ENCODE measurements at regions not wholly inside any gene's neighbourhood (a gene's known extent, or its start where the extent isn't known, plus 50 kb on each side); places are given as distances from the start of the nearest gene placed in this dataset.
"Not testable (repeated sequence)": the region's sequence is repeated elsewhere in the genome, so short reads cannot be mapped to it uniquely, and the experiment has no call there.

- DNase-seq: no peak
Observed at GRCh38 chr16:52725043-52725442, 178.1 kb upstream of the TOX3 start.

- DNase-seq: no peak
Observed at GRCh38 chr16:52721331-52721730, 174.4 kb upstream of the TOX3 start.

- no peak for DNase-seq
Observed at GRCh38 chr16:52718046-52718445, 171.1 kb upstream of the TOX3 start.

GRCh38 chr16:52713740-52714139, 166.8 kb upstream of the TOX3 start:
- DNase-seq: no peak

GRCh38 chr16:52709306-52709705, 162.4 kb upstream of the TOX3 start:
- no peak for DNase-seq

GRCh38 chr16:52708476-52708875, 161.5 kb upstream of the TOX3 start:
- DNase-seq: no peak

- DNase-seq: no peak
Observed at GRCh38 chr16:52707676-52708337, 160.9 kb upstream of the TOX3 start.

GRCh38 chr16:52705122-52705521, 158.2 kb upstream of the TOX3 start:
- DNase-seq: no peak

- DNase-seq: no peak
Observed at GRCh38 chr16:52697971-52698370, 151.0 kb upstream of the TOX3 start.

GRCh38 chr16:52696126-52696525, 149.2 kb upstream of the TOX3 start:
- DNase-seq: no peak

- no peak for DNase-seq
Observed at GRCh38 chr16:52690468-52690867, 143.5 kb upstream of the TOX3 start.

GRCh38 chr16:52680993-52681392, 134.1 kb upstream of the TOX3 start:
- no peak for DNase-seq

- no peak for DNase-seq
Observed at GRCh38 chr16:52677501-52677900, 130.6 kb upstream of the TOX3 start.

GRCh38 chr16:52676959-52677358, 130.0 kb upstream of the TOX3 start:
- DNase-seq: no peak

GRCh38 chr16:52671590-52671989, 124.6 kb upstream of the TOX3 start:
- no peak for DNase-seq

- no peak for DNase-seq
Observed at GRCh38 chr16:52657924-52658323, 111.0 kb upstream of the TOX3 start.

- not testable (repeated sequence) for DNase-seq
Observed at GRCh38 chr16:52655916-52656315, 109.0 kb upstream of the TOX3 start.

GRCh38 chr16:52655156-52655555, 108.2 kb upstream of the TOX3 start:
- DNase-seq: not testable (repeated sequence)

- DNase-seq: no peak
Observed at GRCh38 chr16:52652033-52652432, 105.1 kb upstream of the TOX3 start.

- DNase-seq: no peak
Observed at GRCh38 chr16:52650789-52651188, 103.8 kb upstream of the TOX3 start.

- no peak for DNase-seq
Observed at GRCh38 chr16:52650318-52650717, 103.4 kb upstream of the TOX3 start.

- no peak for DNase-seq
Observed at GRCh38 chr16:52649870-52650269, 102.9 kb upstream of the TOX3 start.

- no peak for DNase-seq
Observed at GRCh38 chr16:52647588-52647987, 100.6 kb upstream of the TOX3 start.

GRCh38 chr16:52643006-52643405, 96.1 kb upstream of the TOX3 start:
- no peak for DNase-seq

GRCh38 chr16:52634528-52634927, 87.6 kb upstream of the TOX3 start:
- DNase-seq: no peak

Data from right hindlimb (tissue), 1 donor.